HCT116 (cell line): ENCODE measurements at regions not wholly inside any gene's neighbourhood (a gene's known extent, or its start where the extent isn't known, plus 50 kb on each side); places are given as distances from the start of the nearest gene placed in this dataset.

Experiments
- ATAC-seq: fragments of 200-7000 bp; cut with Tn5 transposase; 2 replicates; pipeline ENCODE4 v1.9.1; 2020; ENCODE audit warnings: mild to moderate bottlenecking, moderate library complexity
- BruUV-seq: library from RNA; stranded (reverse); fragments of 400-500 nt; replicated peaks from 2 replicates; lab custom pipeline; 2021; lab: Mats Ljungman, UMichigan
- CTCF ChIA-PET: fragments of 300-600 bp; sonication (Branson Sonifier 250); formaldehyde crosslinking; loops from one replicate; lab custom pipeline; 2021; ENCODE audit warnings: antibody characterized with exemption; lab: Charles Lee
- POLR2A ChIA-PET: fragments of 300-600, 350-600 bp; sonication (Branson Sonifier 250); formaldehyde crosslinking; loops from one replicate; lab custom pipeline; 2021; ENCODE audit warnings: antibody characterized with exemption; lab: Charles Lee
- RAD21 ChIA-PET, 2 experiments: fragments of 300-600 bp; sonication (Branson Sonifier 250); formaldehyde crosslinking; loops; one replicate each; lab custom pipeline; 2023; ENCODE audit warnings: low total read pairs in 2 of 2; ENCODE audit not compliant: uncharacterized antibody in 2 of 2, unreplicated experiment in 2 of 2, low non-redundant PET in 1 of 2; lab: Charles Lee
- DNase-seq: peaks from one replicate; pipeline ENCODE4 v3.0.0-alpha.2; 2010; ENCODE audit warnings: low read depth, low spot score
- H2AFZ ChIP-seq: fragments of 200-600 bp; shearing (Covaris generic), sonication (generic); 2 replicates; pipeline ENCODE4 v1.6.1; 2017; ENCODE audit warnings: low read depth, mixed run types, mixed read lengths, antibody characterized with exemption, low read length; ENCODE audit not compliant: poor library complexity, severe bottlenecking
- H3K27ac ChIP-seq: 2 replicates; pipeline ENCODE4 v1.5.1; 2012; ENCODE audit warnings: low read depth, low read length
- H3K27me3 ChIP-seq: fragments of 200-600 bp; sonication (generic); 2 replicates; pipeline ENCODE4 v1.6.1; 2016; ENCODE audit warnings: mixed run types, low read length, mixed read lengths; ENCODE audit not compliant: insufficient read depth
- H3K36me3 ChIP-seq, 2 experiments: fragments of 200-500 bp in 1 of 2; fragments of 200-600 bp in 1 of 2; sonication (Bioruptor generic) in 1 of 2; sonication (generic) in 1 of 2; 2 replicates each; pipeline versions ENCODE4 v1.5.1 to v1.6.1; 2014 to 2016; ENCODE audit warnings: low read length in 2 of 2, inconsistent platforms in 1 of 2, mixed read lengths in 1 of 2, mixed run types in 1 of 2; ENCODE audit not compliant: insufficient read depth in 2 of 2, control insufficient read depth in 1 of 2
- H3K4me1 ChIP-seq, 2 experiments: fragments of 200-600 bp in 1 of 2; sonication (generic) in 1 of 2; 2 replicates each; pipeline versions ENCODE4 v1.5.1 to v1.6.1; 2012 to 2017; ENCODE audit warnings: low read length in 2 of 2, inconsistent platforms in 1 of 2, mild to moderate bottlenecking in 1 of 2, mixed read lengths in 1 of 2, mixed run types in 1 of 2, moderate library complexity in 1 of 2; ENCODE audit not compliant: insufficient read depth in 2 of 2, control insufficient read depth in 1 of 2
- H3K4me2 ChIP-seq: fragments of 200-600 bp; sonication (generic); 2 replicates; pipeline ENCODE4 v1.6.1; 2017; ENCODE audit warnings: mixed run types, low read length, mixed read lengths
- H3K4me3 ChIP-seq, 2 experiments: fragments of 200-600 bp in 1 of 2; sonication (generic) in 1 of 2; replicated peaks in 1 of 2; 2 replicates each; pipeline ENCODE4 v1.5.1; 2011 to 2016; ENCODE audit warnings: low read length in 2 of 2, control low read depth in 1 of 2, low read depth in 1 of 2, mild to moderate bottlenecking in 1 of 2, mixed read lengths in 1 of 2, mixed run types in 1 of 2
- H3K79me2 ChIP-seq: fragments of 200-600 bp; sonication (generic); 2 replicates; pipeline ENCODE4 v1.6.1; 2017; ENCODE audit warnings: mild to moderate bottlenecking, mixed run types, low read length, moderate library complexity, mixed read lengths; ENCODE audit not compliant: insufficient read depth
- H3K9ac ChIP-seq: fragments of 200-600 bp; sonication (generic); 2 replicates; pipeline ENCODE4 v1.6.1; 2016; ENCODE audit warnings: low read length, mixed read lengths
- H3K9me2 ChIP-seq: fragments of 200-600 bp; sonication (generic), shearing (Covaris generic); 2 replicates; pipeline ENCODE4 v1.6.1; 2017; ENCODE audit warnings: mixed run types, mild to moderate bottlenecking, moderate library complexity; ENCODE audit not compliant: insufficient read depth
- H3K9me3 ChIP-seq, 2 experiments: fragments of 200-500 bp in 1 of 2; fragments of 200-600 bp in 1 of 2; sonication (Bioruptor generic) in 1 of 2; sonication (generic) in 1 of 2; 2 replicates each; pipeline ENCODE4 v1.6.1; 2014 to 2017; ENCODE audit warnings: low read length in 2 of 2, mixed read lengths in 2 of 2, inconsistent platforms in 1 of 2, low read depth in 1 of 2, mild to moderate bottlenecking in 1 of 2, mixed run types in 1 of 2, moderate library complexity in 1 of 2; ENCODE audit not compliant: control insufficient read depth in 1 of 2, insufficient read depth in 1 of 2
- H4K20me1 ChIP-seq: fragments of 200-600 bp; sonication (generic), shearing (Covaris generic); 2 replicates; pipeline ENCODE4 v1.6.1; 2017; ENCODE audit warnings: mixed run types, mild to moderate bottlenecking, moderate library complexity; ENCODE audit not compliant: insufficient read depth
- ATF3 ChIP-seq: IDR thresholded peaks from 2 replicates; pipeline ENCODE4 v1.6.1; 2012
- CBX3 ChIP-seq: IDR thresholded peaks from 2 replicates; pipeline ENCODE4 v1.6.1; 2012; ENCODE audit warnings: low read depth
- CTCF ChIP-seq, 3 experiments: fragments of 200-600 bp in 1 of 3; sonication (generic) in 1 of 3; IDR thresholded peaks in 2 of 3; conservative IDR thresholded peaks in 1 of 3; 2 replicates each; pipeline ENCODE4 v1.5.1; 2012 to 2017; ENCODE audit warnings: low read depth in 2 of 3, low read length in 2 of 3, antibody characterized with exemption in 1 of 3, borderline replicate concordance in 1 of 3, control low read depth in 1 of 3, mild to moderate bottlenecking in 1 of 3, mixed read lengths in 1 of 3, mixed run types in 1 of 3, moderate library complexity in 1 of 3; ENCODE audit not compliant: insufficient read depth in 1 of 3
- ELF1 ChIP-seq: IDR thresholded peaks from 2 replicates; pipeline ENCODE4 v1.6.1; 2012; ENCODE audit warnings: low read depth, borderline replicate concordance
- EZH2 ChIP-seq: fragments of 200-600 bp; sonication (generic); IDR thresholded peaks from 2 replicates; pipeline ENCODE4 v1.6.1; 2017; ENCODE audit warnings: antibody characterized with exemption, mixed run types
- EZH2phosphoT487 ChIP-seq: fragments of 200-600 bp; IDR thresholded peaks from 2 replicates; pipeline ENCODE4 v1.6.1; 2018; ENCODE audit warnings: antibody characterized with exemption, borderline replicate concordance
- POLR2A ChIP-seq: IDR thresholded peaks from 2 replicates; pipeline ENCODE4 v1.7.0; 2011; ENCODE audit warnings: borderline replicate concordance; ENCODE audit not compliant: insufficient read depth, insufficient read length; ENCODE audit errors: extremely low read depth
- POLR2AphosphoS5 ChIP-seq: IDR thresholded peaks from 2 replicates; pipeline ENCODE4 v1.6.1; 2011; ENCODE audit warnings: mild to moderate bottlenecking, low read depth, low read length, moderate library complexity
- RAD21 ChIP-seq: IDR thresholded peaks from 2 replicates; pipeline ENCODE4 v1.6.1; 2012; ENCODE audit warnings: low read depth, mild to moderate bottlenecking
- SIN3A ChIP-seq: IDR thresholded peaks from 2 replicates; pipeline ENCODE4 v1.6.1; 2012; ENCODE audit warnings: low read depth
- SP1 ChIP-seq: IDR thresholded peaks from 2 replicates; pipeline ENCODE4 v1.6.1; 2012; ENCODE audit warnings: low read depth
- SRF ChIP-seq: IDR thresholded peaks from 2 replicates; pipeline ENCODE4 v1.6.1; 2012; ENCODE audit warnings: low read depth
- TCF7L2 ChIP-seq: IDR thresholded peaks from 2 replicates; pipeline ENCODE4 v1.7.0; 2011; ENCODE audit warnings: borderline replicate concordance, inconsistent platforms; ENCODE audit not compliant: insufficient read depth, insufficient read length; ENCODE audit errors: extremely low read depth
- ZBTB33 ChIP-seq: IDR thresholded peaks from 2 replicates; pipeline ENCODE4 v1.6.1; 2011; ENCODE audit warnings: mild to moderate bottlenecking, low read length, moderate library complexity; ENCODE audit not compliant: insufficient replicate concordance; ENCODE audit errors: extremely low read depth
- ZFX ChIP-seq: fragments of 450-650 bp; IDR thresholded peaks from 2 replicates; pipeline ENCODE4 v1.6.1; 2017
- intact Hi-C: fragments of 100-400 bp; cut with micrococcal nuclease; formaldehyde crosslinking; loops from 2 replicates; pipeline ENCODE4 v1.10.0; 2022

- Histone ChIP-seq H3K4me2 (no peak overlapping the region), H2AFZ (no peak overlapping the region), H3K4me1 (no peaks in the 10 kb centered on the region), H3K27ac (no peak overlapping the region), H3K9me3 (peaks cover 0 to 8% of the 10 kb centered on the region in 2 experiments; a peak in 1 of 4 replicates), H3K36me3 (no peaks in the 10 kb centered on the region), H3K79me2 (no peaks in the 10 kb centered on the region), H3K9ac (no peak overlapping the region), H3K27me3 (no peaks in the 10 kb centered on the region), H3K4me3 (no peak overlapping the region), H3K9me2 (no peaks in the 10 kb centered on the region), H4K20me1 (no peaks in the 10 kb centered on the region)
- BruUV-seq: no TSS peak
- intact Hi-C loops: no loop called here
- no peak for ATAC-seq
- no peak for DNase-seq
- POLR2A ChIA-PET: no interaction called here
- no peak for TF ChIP-seq ELF1
- no peak for TF ChIP-seq SP1
- TF ChIP-seq ATF3: no peak
- TF ChIP-seq POLR2A: no peak
- no peak for TF ChIP-seq RAD21
- no peak for TF ChIP-seq EZH2
- TF ChIP-seq EZH2phosphoT487: no peak
- no peak for TF ChIP-seq SRF
- TF ChIP-seq CBX3: no peak
- no peak for TF ChIP-seq ZBTB33
- no peak for TF ChIP-seq CTCF (IDR thresholded peaks at IDR 0.05 in 2 of 3, conservative IDR thresholded peaks at IDR 0.05 in 1 of 3; ENCODE audit: borderline replicate concordance in 1 of 3, insufficient read depth in 1 of 3, low read depth in 2 of 3, low read length in 2 of 3)
- no peak for TF ChIP-seq ZFX
- TF ChIP-seq TCF7L2: no peak
- TF ChIP-seq SIN3A: no peak
- no peak for TF ChIP-seq POLR2AphosphoS5
- RAD21 ChIA-PET: no interaction called here
- CTCF ChIA-PET: no interaction called here
These were observed 143.7 kb downstream of the DNAJB6 start for GRCh38 chr7:157480371-157481050.
